ENCODE measurements at regions not wholly inside any gene's neighbourhood (a gene's known extent, or its start where the extent isn't known, plus 50 kb on each side); places are given as distances from the start of the nearest gene placed in this dataset.

DNA sequence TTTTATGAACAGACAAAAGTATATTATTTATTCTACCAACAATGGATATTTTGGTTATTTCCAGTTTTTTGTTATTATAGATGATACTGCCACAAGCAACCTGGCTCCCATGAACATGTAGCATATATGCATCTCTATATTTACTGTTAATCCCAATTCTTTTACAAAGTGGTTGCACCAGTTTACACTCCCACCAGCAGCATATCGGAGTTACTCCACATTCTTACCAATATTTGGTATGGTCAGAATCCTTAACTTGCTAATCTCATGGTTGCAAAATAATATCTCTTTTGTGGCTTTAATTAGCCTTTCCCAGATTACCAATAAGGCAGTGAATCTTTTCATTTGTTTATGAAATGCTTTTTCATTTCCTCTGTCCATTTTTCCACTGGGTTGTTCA, 137.6 kb upstream of the CDYL start:
- Mint-ChIP-seq H3K27me3 (ENCODE audit: unreplicated experiment) (no peaks in the 10 kb centered on the region), H3K4me3 (ENCODE audit: unreplicated experiment) (no peak overlapping the region), H3K9me3 (ENCODE audit: unreplicated experiment) (peaks cover 4% of the 10 kb centered on the region), H3K4me1 (ENCODE audit: unreplicated experiment) (peaks cover 7% of the 10 kb centered on the region), H3K36me3 (ENCODE audit: low read depth, unreplicated experiment) (no peaks in the 10 kb centered on the region), H3K27ac (ENCODE audit: unreplicated experiment) (no peak overlapping the region)
- DNase-seq (ENCODE audit: low spot score), result no peak
- TF ChIP-seq, protein P1, sequence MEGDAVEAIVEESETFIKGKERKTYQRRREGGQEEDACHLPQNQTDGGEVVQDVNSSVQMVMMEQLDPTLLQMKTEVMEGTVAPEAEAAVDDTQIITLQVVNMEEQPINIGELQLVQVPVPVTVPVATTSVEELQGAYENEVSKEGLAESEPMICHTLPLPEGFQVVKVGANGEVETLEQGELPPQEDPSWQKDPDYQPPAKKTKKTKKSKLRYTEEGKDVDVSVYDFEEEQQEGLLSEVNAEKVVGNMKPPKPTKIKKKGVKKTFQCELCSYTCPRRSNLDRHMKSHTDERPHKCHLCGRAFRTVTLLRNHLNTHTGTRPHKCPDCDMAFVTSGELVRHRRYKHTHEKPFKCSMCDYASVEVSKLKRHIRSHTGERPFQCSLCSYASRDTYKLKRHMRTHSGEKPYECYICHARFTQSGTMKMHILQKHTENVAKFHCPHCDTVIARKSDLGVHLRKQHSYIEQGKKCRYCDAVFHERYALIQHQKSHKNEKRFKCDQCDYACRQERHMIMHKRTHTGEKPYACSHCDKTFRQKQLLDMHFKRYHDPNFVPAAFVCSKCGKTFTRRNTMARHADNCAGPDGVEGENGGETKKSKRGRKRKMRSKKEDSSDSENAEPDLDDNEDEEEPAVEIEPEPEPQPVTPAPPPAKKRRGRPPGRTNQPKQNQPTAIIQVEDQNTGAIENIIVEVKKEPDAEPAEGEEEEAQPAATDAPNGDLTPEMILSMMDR (IDR thresholded peaks at IDR 0.05; ENCODE audit: unreplicated experiment), result no peak

DNA sequence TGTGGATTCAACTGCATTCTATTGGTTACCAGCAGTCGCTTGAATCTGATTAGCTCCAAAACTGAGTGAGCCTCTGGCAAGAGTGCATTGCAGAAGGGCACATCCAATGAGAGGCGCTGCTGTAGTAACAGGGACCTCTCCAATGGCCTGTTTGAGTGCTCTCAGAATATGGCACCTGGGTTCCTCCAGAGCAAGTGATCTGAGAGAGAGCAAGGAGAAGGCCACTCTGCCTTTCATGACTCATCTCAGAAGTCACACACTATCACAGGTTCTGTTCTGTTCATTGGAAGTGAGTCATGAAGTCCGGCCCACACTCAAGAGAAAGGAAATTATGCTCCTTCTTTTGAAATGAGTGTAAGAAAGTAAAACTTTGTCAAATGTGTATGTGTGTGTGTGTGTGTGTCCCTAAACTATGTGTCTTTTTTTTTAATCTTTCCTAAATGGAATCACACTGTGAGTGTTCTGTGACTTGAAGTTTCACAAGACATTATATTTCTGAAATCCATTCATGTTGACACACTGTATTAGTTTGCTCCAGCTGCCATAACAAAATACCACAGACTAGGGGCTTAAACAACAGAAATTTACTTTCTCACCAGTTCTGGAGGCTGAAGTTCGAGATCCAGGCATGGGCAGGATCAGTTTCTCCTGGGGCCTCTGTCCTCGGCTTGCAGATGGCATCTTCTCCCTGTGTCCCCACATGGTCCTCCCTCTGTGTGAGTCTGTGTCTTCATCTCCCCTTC, 138.3 kb upstream of the CDYL start:
- TF ChIP-seq, protein P1 (IDR thresholded peaks at IDR 0.05; ENCODE audit: unreplicated experiment), result no peak
- peaks cover 3% of the 10 kb centered on the region for H3K9me3 Mint-ChIP-seq (ENCODE audit: unreplicated experiment)
- DNase-seq (ENCODE audit: low spot score), result no peak

DNA sequence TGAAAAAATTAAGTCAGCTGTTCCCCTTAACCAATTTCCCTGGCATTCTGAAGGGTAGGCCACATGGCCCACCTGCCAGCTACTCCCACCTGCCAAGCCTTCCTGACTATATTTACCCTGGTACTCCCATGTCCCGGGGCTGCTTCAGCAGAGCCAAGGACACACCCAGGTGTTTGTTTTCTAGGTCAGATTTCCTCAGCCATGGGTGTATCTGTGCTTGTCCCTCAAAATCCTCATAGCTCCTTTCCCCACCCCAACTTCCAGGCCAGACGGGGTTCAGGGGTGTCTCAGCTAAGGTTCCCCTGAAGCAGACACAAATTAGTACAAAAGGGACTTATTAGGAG, 139.4 kb upstream of the CDYL start:
- Mint-ChIP-seq H3K36me3 (ENCODE audit: low read depth, unreplicated experiment) (no peaks in the 10 kb centered on the region), H3K9me3 (ENCODE audit: unreplicated experiment) (no peaks in the 10 kb centered on the region), H3K4me3 (ENCODE audit: unreplicated experiment) (no peak overlapping the region), H3K4me1 (ENCODE audit: unreplicated experiment) (peaks cover 7% of the 10 kb centered on the region), H3K27ac (ENCODE audit: unreplicated experiment) (no peak overlapping the region), H3K27me3 (ENCODE audit: unreplicated experiment) (no peaks in the 10 kb centered on the region)
- DNase-seq (ENCODE audit: low spot score), result no peak
- TF ChIP-seq, protein P1 (IDR thresholded peaks at IDR 0.05; ENCODE audit: unreplicated experiment), result no peak

More for the DNA sequence above, 138.3 kb upstream of the CDYL start:
- H3K27me3 Mint-ChIP-seq (ENCODE audit: unreplicated experiment), result no peaks in the 10 kb centered on the region
- H3K4me3 Mint-ChIP-seq (ENCODE audit: unreplicated experiment), result no peak overlapping the region
- H3K36me3 Mint-ChIP-seq (ENCODE audit: low read depth, unreplicated experiment), result no peaks in the 10 kb centered on the region
- no peak overlapping the region for H3K27ac Mint-ChIP-seq (ENCODE audit: unreplicated experiment)
- H3K4me1 Mint-ChIP-seq (ENCODE audit: unreplicated experiment), result peaks cover 7% of the 10 kb centered on the region

DNA sequence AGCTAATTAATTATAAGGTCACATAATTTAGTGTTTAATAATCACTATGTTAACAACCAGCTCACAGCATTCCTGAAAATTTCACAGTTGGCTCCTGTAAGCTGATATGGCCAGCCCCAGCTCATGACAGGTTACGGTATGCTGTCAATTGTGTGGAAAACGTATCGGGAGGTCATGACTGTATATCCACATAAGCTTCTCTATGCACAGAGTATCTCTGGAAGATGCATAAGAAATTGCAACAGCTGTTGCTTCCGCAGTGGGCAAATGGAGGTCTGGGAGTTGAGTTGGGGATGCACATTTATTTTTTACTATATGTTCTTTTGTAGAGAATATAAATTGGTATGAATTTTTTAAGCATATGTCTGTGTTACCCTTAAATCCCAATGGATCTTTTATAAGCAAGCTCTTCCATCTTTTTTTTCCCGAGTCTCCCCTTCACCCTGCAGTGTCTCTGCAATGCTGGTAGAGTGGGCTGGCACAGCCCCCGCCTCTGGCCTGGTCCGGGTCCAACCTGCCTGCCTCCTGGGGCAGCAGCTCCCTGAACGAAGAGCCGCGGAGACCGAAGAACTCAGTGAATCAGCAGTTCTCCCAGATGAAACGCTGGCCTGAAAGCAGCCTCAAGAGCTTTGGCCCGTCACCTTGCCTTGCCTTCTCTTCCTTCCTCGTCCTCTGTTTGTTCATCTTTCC, 139.9 kb upstream of the CDYL start:
- TF ChIP-seq, protein P1 (IDR thresholded peaks at IDR 0.05; ENCODE audit: unreplicated experiment), result no peak
- Mint-ChIP-seq H3K4me1 (ENCODE audit: unreplicated experiment) (peaks cover 7% of the 10 kb centered on the region), H3K27ac (ENCODE audit: unreplicated experiment) (no peak overlapping the region), H3K27me3 (ENCODE audit: unreplicated experiment) (no peaks in the 10 kb centered on the region), H3K9me3 (ENCODE audit: unreplicated experiment) (no peaks in the 10 kb centered on the region), H3K4me3 (ENCODE audit: unreplicated experiment) (no peak overlapping the region), H3K36me3 (ENCODE audit: low read depth, unreplicated experiment) (no peaks in the 10 kb centered on the region)
- no peak for DNase-seq (ENCODE audit: low spot score)

DNA sequence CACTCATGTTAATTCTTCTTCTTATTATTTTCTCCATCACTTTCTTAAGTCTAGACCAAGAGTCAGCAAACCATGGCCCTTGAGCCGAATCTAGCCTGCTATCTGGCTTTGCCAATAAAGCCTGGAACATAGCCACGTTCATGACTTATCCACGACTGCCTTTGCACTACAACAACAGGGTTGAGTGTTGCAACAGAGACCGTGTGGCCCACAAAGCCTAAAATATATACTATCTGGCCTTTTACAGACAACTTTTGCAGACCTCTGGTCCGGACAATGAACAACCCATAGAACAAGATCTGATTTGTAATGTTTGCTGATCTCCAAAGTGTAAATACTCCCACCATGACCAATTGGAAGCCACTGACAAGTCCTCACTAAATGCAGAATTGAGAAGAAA, 140.5 kb upstream of the CDYL start:
- Mint-ChIP-seq H3K27ac (ENCODE audit: unreplicated experiment) (no peak overlapping the region), H3K4me1 (ENCODE audit: unreplicated experiment) (peaks cover 7% of the 10 kb centered on the region), H3K4me3 (ENCODE audit: unreplicated experiment) (no peak overlapping the region), H3K27me3 (ENCODE audit: unreplicated experiment) (no peaks in the 10 kb centered on the region), H3K36me3 (ENCODE audit: low read depth, unreplicated experiment) (no peaks in the 10 kb centered on the region), H3K9me3 (ENCODE audit: unreplicated experiment) (peaks cover 4% of the 10 kb centered on the region)
- TF ChIP-seq, protein P1 (IDR thresholded peaks at IDR 0.05; ENCODE audit: unreplicated experiment), result no peak
- DNase-seq (ENCODE audit: low spot score), result no peak

Measured in endothelial cell (in vitro differentiated cells).